CD4-positive, alpha-beta T cell treated with Interleukin-4 for 4 hours (primary cell): ENCODE measurements at regions not wholly inside any gene's neighbourhood (a gene's known extent, or its start where the extent isn't known, plus 50 kb on each side); places are given as distances from the start of the nearest gene placed in this dataset.

Experiments used
- DNase-seq: peaks from one replicate; pipeline ENCODE4 v3.0.0-alpha.2; 2020

GRCh38 chr1:50289495-50289894 is 133.7 kb downstream of the DMRTA2 start:
- no peak for DNase-seq

GRCh38 chr1:50285994-50286393 is 137.2 kb downstream of the DMRTA2 start:
- no peak for DNase-seq

GRCh38 chr1:50279622-50280330 is 143.5 kb downstream of the DMRTA2 start:
- no peak for DNase-seq

- no peak for DNase-seq
Measured at GRCh38 chr1:50278961-50279360, 144.3 kb downstream of the DMRTA2 start.

GRCh38 chr1:50278410-50278809 is 144.8 kb downstream of the DMRTA2 start:
- no peak for DNase-seq

GRCh38 chr1:50275566-50275965 is 147.7 kb downstream of the DMRTA2 start:
- no peak for DNase-seq

- DNase-seq = no peak
Measured at GRCh38 chr1:50272912-50273311, 150.3 kb downstream of the DMRTA2 start.

- no peak for DNase-seq
Measured at GRCh38 chr1:50271968-50272578, 151.2 kb downstream of the DMRTA2 start.

GRCh38 chr1:50271337-50271736 is 151.9 kb downstream of the DMRTA2 start:
- DNase-seq = no peak

GRCh38 chr1:50270926-50271325 is 152.3 kb downstream of the DMRTA2 start:
- DNase-seq = no peak

GRCh38 chr1:50268049-50268448 is 155.2 kb downstream of the DMRTA2 start:
- no peak for DNase-seq

GRCh38 chr1:50266509-50266908 is 156.7 kb downstream of the DMRTA2 start:
- DNase-seq = no peak

GRCh38 chr1:50265790-50266314 is 157.1 kb downstream of the ELAVL4 start:
- DNase-seq = no peak

- DNase-seq = no peak
Measured at GRCh38 chr1:50264590-50264989, 155.9 kb downstream of the ELAVL4 start.

GRCh38 chr1:50262436-50262835 is 153.7 kb downstream of the ELAVL4 start:
- DNase-seq = no peak

- no peak for DNase-seq
Measured at GRCh38 chr1:50261951-50262350, 153.2 kb downstream of the ELAVL4 start.

GRCh38 chr1:50257940-50258685 is 149.4 kb downstream of the ELAVL4 start:
- DNase-seq = no peak

- DNase-seq = no peak
Measured at GRCh38 chr1:50257029-50257428, 148.3 kb downstream of the ELAVL4 start.
